ENCODE measurements at regions not wholly inside any gene's neighbourhood (a gene's known extent, or its start where the extent isn't known, plus 50 kb on each side); places are given as distances from the start of the nearest gene placed in this dataset.

GRCh38 chr21:22083899-22084298, 1085.7 kb downstream of the NCAM2 start:
- H3K27me3 ChIP-seq = no peaks in the 10 kb centered on the region
- H3K4me1 ChIP-seq = no peaks in the 10 kb centered on the region
- intact Hi-C loops (cut with DNase I; ENCODE audit: low total_unique reads) = no loop called here
- H3K9me3 ChIP-seq = no peaks in the 10 kb centered on the region
- no peak overlapping the region for H3K27ac ChIP-seq
- no peak for TF ChIP-seq POLR2AphosphoS5 (IDR thresholded peaks at IDR 0.05)
- no peak for TF ChIP-seq POLR2A (IDR thresholded peaks at IDR 0.05)
- TF ChIP-seq, protein P1, sequence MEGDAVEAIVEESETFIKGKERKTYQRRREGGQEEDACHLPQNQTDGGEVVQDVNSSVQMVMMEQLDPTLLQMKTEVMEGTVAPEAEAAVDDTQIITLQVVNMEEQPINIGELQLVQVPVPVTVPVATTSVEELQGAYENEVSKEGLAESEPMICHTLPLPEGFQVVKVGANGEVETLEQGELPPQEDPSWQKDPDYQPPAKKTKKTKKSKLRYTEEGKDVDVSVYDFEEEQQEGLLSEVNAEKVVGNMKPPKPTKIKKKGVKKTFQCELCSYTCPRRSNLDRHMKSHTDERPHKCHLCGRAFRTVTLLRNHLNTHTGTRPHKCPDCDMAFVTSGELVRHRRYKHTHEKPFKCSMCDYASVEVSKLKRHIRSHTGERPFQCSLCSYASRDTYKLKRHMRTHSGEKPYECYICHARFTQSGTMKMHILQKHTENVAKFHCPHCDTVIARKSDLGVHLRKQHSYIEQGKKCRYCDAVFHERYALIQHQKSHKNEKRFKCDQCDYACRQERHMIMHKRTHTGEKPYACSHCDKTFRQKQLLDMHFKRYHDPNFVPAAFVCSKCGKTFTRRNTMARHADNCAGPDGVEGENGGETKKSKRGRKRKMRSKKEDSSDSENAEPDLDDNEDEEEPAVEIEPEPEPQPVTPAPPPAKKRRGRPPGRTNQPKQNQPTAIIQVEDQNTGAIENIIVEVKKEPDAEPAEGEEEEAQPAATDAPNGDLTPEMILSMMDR (IDR thresholded peaks at IDR 0.05) = no peak
- no peak overlapping the region for H3K4me3 ChIP-seq
- H3K36me3 ChIP-seq = no peaks in the 10 kb centered on the region
- no peak for DNase-seq (ENCODE audit: low spot score in 2 of 2)

DNA sequence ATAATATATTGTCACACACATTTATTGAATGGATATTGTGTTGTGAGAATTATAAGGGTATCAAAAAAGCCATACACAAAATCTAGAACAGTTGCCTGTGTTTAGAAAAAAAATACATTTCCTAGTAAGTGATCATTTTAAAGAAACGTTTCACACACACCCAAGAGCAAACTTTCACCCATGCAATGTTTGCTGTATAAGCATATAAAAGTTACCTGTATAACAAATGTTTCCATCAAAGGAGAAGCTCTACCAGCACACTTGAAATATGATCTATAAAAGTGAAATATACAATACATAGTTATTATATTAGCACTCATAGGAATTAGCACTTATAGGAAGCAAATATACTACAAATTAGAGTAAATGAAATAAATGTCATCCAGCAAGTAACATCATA, 1098.1 kb downstream of the NCAM2 start:
- Histone ChIP-seq H3K27me3 (no peaks in the 10 kb centered on the region), H3K36me3 (no peaks in the 10 kb centered on the region), H3K4me1 (no peaks in the 10 kb centered on the region), H3K4me3 (no peak overlapping the region), H3K27ac (no peak overlapping the region), H3K9me3 (no peaks in the 10 kb centered on the region)
- TF ChIP-seq POLR2AphosphoS5 (IDR thresholded peaks at IDR 0.05) (no peak), POLR2A (IDR thresholded peaks at IDR 0.05) (no peak)
- TF ChIP-seq, protein P1 (IDR thresholded peaks at IDR 0.05) = no peak
- no peak for DNase-seq (ENCODE audit: low spot score in 2 of 2)
- intact Hi-C loops (cut with DNase I; ENCODE audit: low total_unique reads) = no loop called here

GRCh38 chr21:22106720-22107410, 1108.7 kb downstream of the NCAM2 start:
- Histone ChIP-seq H3K27me3 (no peaks in the 10 kb centered on the region), H3K36me3 (no peaks in the 10 kb centered on the region), H3K4me1 (no peaks in the 10 kb centered on the region), H3K27ac (no peak overlapping the region), H3K4me3 (no peak overlapping the region), H3K9me3 (no peaks in the 10 kb centered on the region)
- intact Hi-C loops (cut with DNase I; ENCODE audit: low total_unique reads) = no loop called here
- TF ChIP-seq POLR2A (IDR thresholded peaks at IDR 0.05) (no peak), POLR2AphosphoS5 (IDR thresholded peaks at IDR 0.05) (no peak)
- TF ChIP-seq, protein P1 (IDR thresholded peaks at IDR 0.05) = no peak
- DNase-seq (ENCODE audit: low spot score in 2 of 2) = no peak

DNA sequence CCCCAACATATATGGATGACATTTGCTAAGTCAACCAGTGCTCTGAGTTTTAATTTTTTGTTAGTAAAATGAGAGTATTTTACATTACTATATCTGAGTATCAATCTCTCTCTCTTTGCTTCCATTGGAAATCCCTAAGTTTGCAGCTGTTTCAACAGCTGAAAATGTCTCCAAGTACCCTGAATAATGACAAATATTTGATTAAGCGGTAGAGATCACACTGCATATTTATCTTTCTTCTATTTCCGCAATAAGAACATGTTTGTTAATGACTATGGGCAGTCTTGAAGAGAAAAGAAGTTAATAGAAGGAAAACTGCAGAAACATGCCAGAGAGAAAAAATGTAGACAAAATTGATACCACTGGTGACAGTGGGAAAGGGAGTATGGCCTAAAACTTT, 1117.5 kb downstream of the NCAM2 start:
- H3K27me3 ChIP-seq = no peaks in the 10 kb centered on the region
- DNase-seq (ENCODE audit: low spot score in 2 of 2) = no peak
- no peaks in the 10 kb centered on the region for H3K36me3 ChIP-seq
- no peak overlapping the region for H3K27ac ChIP-seq
- TF ChIP-seq POLR2AphosphoS5 (IDR thresholded peaks at IDR 0.05) (no peak), POLR2A (IDR thresholded peaks at IDR 0.05) (no peak)
- TF ChIP-seq, protein P1 (IDR thresholded peaks at IDR 0.05) = no peak
- H3K4me1 ChIP-seq = no peaks in the 10 kb centered on the region
- H3K4me3 ChIP-seq = no peak overlapping the region
- intact Hi-C loops (cut with DNase I; ENCODE audit: low total_unique reads) = no loop called here
- H3K9me3 ChIP-seq = no peaks in the 10 kb centered on the region

- Histone ChIP-seq H3K27me3 (no peaks in the 10 kb centered on the region), H3K4me1 (no peaks in the 10 kb centered on the region), H3K36me3 (no peaks in the 10 kb centered on the region), H3K27ac (no peak overlapping the region), H3K9me3 (peaks cover 0 to 4% of the 10 kb centered on the region in 2 donors), H3K4me3 (no peak overlapping the region)
- no peak for DNase-seq (ENCODE audit: low spot score in 2 of 2)
- no peak for TF ChIP-seq POLR2AphosphoS5 (IDR thresholded peaks at IDR 0.05)
- intact Hi-C loops (cut with DNase I; ENCODE audit: low total_unique reads) = no loop called here
These were observed 1122.5 kb downstream of the NCAM2 start for GRCh38 chr21:22120616-22121266.

Measured in breast epithelium (tissue), 4 donors.